ENCODE measurements at regions not wholly inside any gene's neighbourhood (a gene's known extent, or its start where the extent isn't known, plus 50 kb on each side); places are given as distances from the start of the nearest gene placed in this dataset.

DNA sequence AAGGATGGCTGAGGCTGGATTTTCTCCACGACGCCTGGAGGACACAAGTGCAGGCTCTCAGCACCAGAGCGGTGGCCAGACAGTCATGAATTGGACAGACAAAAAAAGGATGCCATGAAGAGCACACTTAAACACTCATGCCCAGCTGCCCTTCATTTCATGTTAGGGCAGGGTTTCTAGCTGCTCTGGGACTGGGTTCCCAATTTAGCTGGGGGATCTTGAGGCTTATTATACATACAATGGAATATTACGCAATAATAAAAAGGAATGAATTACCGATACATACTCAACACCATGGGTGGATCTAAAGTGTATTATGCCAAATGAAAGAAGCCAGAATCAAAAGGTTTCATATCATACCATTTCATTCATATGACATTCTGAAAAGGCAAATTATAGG is 512.1 kb upstream of the LRRC4C start:
- DNase-seq (ENCODE audit: low spot score), result no peak

DNA sequence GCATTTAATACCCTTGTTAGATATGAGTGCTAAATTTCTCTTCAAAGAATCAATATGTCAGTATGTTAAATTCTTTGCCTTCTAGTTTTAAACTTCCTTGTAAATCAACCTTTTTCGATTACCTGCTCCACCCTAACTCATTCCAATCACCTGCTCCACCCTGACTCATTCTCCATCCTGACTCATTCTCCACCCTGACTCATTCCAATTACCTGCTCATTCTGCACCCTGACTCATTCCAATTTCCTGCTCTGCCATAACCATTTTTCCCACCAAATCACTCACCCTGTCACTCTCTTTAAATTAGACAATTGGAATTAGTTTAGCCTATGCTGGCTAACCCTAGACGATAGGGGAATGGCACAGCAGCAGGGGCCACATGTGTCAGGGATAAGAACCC is 519.5 kb upstream of the LRRC4C start:
- DNase-seq (ENCODE audit: low spot score), result no peak

DNA sequence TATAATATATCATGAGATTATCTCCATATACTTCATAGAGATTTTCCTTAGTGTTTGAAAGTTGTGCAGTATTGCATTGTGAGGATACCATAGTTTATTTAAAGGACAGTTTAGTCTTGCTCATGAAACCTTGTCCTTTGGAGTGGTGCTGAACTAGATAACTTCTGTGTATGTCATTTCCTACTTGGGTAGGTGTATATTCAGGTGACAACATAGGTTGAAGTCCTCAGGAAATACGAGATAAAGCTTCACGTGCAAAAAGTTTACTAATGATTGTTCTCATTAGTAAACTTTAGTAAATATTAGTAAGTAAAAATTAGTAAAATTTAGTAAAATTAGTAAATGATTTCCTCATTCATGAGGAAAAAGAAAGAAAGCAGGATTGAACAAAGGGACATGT is 521.3 kb upstream of the LRRC4C start:
- DNase-seq (ENCODE audit: low spot score), result no peak

DNA sequence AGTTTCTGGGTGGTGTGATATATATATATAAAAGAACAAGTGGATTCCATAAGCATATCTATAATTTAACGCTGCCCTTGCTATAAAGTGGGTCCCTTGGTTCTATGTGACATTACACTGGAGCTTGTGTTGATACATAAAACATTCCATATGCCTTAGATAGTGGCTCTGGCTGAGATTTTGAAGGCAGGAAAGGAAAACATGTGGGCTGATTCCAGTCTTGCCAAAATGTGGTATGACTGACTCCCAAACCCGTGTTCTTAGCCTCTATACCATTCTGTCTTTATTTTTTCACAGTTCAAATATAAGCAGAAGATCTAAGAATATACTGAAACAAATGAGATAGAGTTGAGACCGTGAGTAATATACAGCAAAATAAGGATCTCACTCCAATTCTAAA is 522.8 kb upstream of the LRRC4C start:
- DNase-seq (ENCODE audit: low spot score), result no peak

DNA sequence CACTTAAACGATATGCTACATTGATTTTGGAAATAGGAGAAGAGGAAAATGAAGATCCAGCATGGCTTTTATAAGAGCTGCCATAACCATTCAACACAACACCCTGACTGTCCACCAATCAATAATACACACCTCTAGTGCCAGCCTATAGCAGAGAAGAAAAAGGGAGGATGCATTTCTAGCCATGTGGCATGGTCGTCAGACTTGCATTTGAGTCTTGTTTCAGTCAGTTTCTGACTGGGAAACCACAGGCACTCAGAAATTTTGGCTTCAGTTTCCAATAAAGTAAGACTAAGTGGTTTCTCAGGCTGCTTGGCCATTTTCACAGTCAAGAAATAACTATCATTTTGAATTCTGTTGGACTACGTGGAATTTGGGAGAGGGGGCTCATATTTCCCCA is 523.5 kb upstream of the LRRC4C start:
- DNase-seq (ENCODE audit: low spot score), result no peak

DNA sequence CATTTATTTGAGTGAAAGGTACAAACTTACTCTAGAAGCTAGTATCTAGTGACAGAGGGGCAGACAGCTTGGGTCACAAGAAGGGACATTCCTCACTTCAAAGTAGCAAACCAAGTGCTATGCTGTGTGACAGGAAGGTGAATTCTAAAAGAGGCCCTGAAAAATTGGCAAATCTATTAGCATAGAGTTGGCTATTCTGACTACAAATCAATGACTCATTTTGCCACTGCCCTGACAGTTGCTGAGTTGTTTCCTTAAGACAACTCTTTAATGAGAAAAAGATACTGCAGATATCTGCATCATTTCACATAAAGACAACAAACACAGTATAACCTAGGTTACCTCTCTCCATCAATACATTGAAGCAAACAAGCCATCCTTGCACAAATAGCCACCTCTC is 524.0 kb upstream of the LRRC4C start:
- DNase-seq (ENCODE audit: low spot score), result no peak

DNA sequence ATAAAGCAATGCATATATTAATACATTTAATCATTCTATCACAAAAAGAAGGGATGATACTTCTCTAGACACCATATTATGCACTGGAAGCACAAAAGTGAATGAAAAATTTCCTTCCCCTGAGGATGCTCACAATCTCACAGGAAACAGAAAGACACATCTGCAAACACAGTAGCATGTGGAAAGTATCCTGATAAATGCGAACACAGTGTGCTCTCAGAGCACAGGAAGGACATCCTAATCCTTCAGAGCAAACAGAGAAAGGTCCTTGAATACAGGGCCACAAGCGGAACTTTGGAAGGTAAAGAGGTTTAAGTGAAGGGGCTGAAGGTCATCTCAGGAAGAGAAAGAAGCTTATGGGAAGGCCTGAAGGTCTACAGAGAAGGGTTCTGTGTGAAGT is 524.6 kb upstream of the LRRC4C start:
- no peak for DNase-seq (ENCODE audit: low spot score)

DNA sequence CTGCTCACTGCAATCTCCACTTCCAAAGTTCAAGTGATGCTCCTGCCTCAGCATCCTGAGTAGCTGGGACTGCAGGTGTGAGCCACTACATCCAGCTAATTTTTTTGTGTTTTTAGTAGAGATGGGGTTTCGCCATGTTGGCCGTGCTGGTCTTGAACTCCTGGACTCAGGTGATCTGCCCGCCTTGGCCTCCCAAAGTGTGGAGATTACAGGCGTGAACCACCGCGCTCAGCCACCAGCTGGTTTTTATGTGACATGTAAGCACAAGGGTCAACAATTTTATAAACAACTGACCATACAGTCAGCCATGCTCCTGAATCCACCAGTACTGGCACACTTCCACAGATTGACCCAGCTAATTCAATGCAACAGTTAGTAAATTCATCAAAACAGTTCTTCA is 526.3 kb upstream of the LRRC4C start:
- no peak for DNase-seq (ENCODE audit: low spot score)

DNA sequence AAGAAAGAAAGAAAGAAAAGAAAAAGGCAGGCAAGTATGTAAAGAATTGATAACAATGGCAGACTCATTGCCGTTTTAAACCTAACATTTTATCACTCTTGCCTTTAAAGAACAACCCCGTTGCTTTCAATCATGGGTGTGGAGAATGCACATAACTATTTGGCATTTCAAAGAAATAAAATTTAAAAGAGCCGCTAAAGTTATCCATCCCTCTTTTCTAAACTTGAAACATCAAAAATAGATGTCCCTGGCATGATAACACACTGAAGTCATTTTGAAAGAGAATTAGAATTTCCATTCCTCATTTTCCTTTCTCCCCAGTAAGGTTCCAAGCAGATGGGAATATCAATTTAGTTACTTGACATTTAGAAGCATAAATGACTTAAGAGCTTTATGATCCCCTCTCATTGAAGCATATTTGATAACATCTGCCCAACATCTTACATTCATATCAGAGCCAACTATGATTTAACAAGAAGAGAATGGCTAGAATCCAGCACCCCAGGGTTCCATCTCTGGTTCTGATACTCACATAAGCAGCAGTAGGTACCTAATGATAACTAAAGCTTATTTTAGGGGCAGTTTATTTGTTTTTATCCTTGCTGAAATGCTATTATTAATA is 529.6 kb upstream of the LRRC4C start:
- DNase-seq (ENCODE audit: low spot score), result no peak

DNA sequence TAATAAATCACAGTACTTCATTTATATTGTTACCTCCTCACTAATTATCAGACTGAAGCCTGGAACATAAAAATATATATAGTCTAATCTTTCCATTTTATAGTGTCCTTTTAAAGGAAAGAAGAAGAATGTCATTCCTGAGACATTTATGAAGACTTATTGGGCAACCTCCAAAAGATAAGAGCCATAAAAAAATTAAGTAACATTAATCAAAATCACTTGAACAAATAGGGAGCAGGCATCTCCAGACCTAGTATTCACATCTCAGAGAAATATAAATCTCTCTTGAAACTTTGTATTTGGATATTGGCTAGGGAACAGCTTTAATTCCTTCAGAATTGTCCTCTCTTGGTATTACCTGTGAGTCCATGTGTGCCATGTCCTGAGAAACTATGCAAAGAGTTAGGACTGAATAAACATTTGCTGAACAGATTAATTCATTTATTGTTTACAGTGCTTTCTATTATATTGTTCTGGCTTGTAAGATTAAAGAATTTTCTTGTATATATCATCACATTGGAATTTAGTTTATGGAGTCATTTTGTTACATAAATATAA is 530.5 kb upstream of the LRRC4C start:
- no peak for DNase-seq (ENCODE audit: low spot score)

DNA sequence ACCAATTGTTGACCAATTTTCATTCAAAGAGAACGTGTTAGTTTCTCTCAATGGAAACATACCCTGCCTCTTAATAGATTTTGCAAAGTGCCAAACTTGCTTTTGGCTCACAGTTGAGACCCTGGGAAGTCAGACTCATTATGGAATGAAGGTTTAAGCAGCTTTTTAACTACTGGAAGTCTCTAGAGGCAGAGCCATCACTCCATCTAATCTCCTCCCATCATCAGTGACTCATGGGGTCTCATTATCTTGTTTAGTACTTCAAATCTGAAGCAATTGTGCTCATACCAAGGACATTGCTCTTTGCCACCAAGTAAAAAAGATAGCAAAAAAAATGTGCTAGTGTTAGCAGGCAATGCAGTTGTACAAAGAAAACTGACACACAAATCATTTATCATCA is 537.1 kb upstream of the LRRC4C start:
- DNase-seq (ENCODE audit: low spot score), result no peak

DNA sequence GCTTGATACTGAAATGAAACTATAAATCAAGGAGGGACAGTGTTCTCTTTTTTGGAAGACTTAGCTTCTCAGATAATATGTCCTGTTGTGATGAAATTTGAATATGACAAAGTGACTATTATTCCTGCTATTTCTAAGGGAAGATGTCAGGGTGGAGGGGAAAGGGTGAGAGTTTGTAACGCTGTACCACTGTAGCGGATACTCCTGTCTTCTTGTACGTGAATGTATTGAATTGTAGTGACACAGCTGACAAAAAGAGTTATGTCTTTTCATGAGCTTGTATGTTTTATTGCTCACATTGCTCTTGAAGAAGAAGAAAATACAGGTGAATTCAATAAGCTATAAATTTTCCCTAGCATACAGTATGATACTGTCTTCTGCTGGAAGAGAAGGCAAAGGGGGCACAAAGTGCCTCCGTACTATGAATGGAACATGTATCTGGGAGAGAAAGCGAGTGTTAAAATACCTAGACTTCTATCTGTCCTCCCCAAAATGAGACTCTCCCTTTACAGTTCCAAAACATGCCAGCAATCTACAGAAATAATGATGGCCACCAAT is 538.5 kb upstream of the LRRC4C start:
- no peak for DNase-seq (ENCODE audit: low spot score)

DNA sequence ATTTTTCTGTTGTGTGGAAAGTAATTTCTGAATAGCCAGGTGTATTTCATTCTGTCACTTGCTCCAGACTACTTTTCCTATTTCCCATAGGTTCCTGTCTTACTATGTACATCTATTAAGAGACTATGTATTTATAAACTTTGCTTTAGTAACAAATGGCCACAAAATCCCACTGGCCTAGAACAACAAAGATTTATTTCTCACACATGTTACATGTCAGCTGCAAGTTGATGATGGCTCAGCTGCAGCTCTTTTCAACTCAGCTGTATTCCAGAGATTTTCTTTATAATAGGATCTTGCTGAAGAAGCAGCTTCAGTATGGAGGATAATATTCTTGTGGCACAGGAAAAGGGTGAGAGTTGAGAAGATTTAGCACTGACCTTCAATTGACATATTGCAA is 539.6 kb upstream of the LRRC4C start:
- DNase-seq (ENCODE audit: low spot score), result no peak

DNA sequence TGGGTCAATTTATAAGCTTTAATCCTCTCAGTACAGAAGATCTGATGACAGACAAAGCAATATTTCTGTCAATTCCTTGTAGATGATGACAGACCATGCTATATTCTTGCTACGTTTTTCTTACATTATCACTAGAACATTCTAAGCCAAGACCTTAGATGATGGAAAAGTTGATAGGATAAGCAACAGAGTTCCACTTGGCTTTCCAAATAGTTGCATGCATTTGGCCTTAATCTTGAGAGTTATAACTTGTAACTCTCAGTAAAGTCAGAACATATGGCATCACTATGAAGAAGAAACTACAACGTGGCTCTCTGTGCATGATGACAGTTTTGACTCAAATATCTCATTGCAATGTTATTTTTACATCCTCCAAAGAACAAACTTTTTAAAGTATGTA is 544.3 kb upstream of the LRRC4C start:
- DNase-seq (ENCODE audit: low spot score), result no peak

DNA sequence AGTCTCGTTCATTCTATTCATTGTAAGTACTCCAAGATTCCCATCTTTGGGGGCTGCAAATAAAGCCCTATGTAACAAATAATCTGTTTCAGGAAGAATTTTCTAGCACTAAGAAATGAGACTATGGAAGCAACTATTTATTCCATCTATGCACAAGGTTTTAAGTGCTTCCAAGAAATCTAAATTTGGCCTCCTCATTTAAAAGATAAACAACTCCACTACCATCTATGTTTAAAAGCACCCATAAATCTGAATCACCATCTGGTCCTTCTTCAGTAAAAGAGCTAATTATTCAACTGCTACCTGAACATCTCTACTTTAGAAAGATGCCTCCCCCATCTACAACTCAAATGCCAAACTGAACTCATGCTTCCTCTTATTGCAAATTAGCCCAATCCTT is 547.3 kb upstream of the LRRC4C start:
- DNase-seq (ENCODE audit: low spot score), result no peak

DNA sequence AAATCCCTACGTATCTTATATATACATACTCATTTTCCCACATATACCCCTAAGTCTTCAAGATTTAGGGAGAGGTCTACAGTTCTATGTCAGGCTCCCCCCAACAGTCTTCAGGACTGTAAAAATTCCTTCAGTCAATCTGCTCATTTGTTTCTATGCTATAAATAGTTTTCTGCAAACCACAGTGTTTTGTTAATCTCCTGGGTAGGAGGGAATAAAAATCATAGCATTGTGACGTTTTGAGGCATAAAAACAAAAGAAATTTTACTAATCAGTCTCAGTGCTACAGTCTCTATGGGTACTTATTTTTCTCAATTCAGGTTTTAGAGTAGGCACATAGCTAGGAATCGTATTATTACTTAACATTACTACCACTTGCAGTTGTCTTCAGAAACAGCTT is 552.8 kb upstream of the LRRC4C start:
- DNase-seq (ENCODE audit: low spot score), result no peak

DNA sequence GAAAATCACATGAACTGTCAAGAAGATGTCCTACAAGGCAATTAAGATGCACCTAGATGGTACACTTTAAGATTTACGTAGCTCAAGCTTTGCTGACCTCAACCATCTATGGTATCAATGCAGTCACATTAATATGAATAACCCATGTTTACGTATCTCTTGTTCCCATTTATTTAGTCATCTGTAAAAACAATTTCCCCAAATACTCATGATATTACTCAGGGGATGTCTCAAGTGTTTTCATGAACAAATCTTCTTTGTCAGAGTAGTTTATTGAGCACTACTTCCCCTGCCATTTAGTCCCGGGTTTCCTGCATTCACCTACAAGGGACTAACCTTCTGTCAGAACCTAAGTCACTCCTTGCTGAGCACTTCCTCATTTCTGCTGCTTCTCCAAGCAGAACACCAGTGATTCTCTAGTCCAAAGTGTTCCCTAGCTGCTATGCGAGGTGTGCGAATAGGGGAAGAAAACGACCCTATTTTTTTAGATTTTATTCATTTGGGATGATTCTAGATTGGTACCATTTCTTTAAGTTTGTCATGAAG is 554.3 kb upstream of the LRRC4C start:
- no peak for DNase-seq (ENCODE audit: low spot score)

DNA sequence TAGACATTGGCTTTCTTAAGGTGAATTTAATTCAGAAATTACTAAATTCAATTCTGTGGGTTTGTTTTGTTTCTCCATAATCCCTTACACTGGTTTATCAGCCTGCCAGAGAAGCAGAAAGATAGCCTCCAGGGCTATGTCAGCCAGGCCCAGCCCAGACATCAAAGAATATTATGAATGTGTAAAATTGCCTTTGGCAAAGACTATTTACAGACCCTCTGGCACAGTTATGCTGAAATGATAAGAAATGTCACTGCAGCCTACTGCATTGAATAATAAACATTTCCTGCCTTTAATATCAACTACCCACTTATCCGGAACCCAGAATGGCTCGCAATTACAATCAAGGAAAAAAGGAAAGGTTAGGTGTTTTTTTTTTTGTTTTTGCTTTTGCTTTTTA is 562.5 kb upstream of the LRRC4C start:
- DNase-seq (ENCODE audit: low spot score), result no peak

DNA sequence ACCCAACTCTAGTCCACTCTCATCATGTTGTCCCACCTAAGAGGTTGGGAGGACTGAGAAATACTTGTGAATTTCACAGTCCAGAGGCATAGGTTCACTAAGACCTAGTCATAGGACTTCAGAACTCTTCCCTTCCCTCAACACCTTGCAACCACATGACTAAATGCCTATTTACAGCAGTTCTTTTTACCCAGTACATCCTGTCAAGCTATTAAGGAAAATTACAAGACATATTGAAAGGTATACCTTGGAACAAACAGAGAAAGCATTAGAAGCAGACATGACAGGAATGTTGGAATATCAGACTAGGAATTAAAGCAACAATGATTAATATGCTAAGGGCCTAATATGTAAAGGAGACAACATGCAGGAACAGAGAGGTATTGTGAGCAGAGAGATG is 563.8 kb upstream of the LRRC4C start:
- DNase-seq (ENCODE audit: low spot score), result no peak

DNA sequence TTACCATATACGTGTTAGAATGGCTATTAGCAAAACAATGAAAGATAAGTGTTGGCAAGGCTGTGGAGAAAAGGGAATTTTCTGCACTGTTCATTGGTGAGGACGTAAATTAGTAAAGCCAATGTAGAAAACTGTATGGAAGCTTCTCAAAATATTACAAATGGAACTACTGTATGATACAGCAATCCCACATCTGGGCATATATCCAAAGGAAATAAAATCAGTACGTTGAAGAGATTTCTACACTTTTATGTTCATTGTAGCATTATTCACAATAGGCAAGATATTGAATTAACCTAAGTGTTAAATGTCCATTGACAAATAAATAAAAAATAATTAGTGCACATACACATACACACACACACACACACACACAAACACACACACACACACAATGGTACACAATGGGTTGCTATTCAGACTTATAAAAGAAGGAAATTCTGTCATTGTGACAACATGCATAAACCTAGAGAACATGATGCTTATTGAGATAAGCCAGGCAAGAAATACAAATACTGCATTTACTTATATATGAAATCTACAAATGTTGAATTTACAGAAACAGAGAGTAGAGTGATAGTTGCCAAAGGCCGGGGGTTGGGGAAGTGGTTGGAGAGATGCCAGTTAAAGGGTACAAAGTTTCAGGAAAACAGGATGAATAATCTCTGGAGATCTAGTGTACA is 565.8 kb upstream of the LRRC4C start:
- DNase-seq (ENCODE audit: low spot score), result no peak

DNA sequence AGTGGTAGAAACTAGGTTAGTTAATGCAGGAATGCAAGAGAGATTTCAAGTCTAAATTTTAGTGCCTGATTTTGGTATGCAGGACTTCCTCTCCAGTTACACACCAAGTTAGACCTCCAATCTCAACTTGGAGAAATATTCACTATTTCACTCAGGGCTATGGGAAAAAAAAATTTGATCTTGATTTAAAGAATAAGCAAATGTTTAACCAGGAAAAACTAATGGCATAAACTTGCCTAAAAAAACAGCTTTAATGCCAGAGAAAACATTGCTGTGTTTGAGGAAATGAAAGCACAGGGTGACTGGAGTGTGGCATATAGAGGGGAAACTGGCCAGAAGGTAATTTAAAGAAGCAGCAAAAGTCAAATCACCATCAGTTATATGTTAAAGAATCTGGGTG is 575.4 kb upstream of the LRRC4C start:
- DNase-seq (ENCODE audit: low spot score), result no peak

DNA sequence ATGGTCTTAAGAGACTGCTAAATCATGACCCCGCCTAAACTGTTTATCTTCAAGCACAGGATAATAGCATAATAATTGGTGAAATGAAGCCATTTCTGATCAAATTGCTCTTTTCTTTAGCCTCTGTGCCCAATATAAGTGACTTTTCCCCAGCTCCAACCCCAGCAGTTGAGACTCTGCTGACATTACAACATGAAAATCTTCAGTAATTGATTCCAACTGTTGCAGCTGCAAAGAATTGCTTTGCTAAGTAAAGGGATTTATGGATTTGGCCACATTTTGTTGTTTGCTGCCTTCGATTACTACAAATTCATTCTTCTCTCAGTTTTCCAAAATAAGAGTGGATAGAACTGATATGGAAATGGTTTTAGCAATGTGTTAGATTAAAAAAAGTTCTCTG is 576.7 kb upstream of the LRRC4C start:
- no peak for DNase-seq (ENCODE audit: low spot score)

DNA sequence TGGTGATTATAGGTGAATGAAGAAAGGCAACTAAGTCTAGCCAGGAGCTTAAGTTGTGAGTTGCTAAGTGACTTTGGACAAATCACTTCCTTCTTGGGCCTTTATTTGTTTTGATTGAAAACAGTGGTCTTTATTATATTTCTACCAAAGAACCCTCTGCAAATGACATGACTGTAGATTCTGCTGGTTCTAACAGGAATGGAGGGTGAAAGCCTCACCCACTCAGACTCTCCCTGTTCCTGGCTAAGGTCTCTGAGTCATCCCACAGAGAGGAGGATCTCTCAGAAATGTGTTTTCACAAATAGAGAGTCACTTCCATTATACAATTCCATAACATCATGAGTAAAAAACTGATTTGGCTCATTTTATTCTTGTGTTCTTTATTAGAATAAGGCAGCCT is 583.9 kb upstream of the LRRC4C start:
- no peak for DNase-seq (ENCODE audit: low spot score)
